ENCODE measurements at regions not wholly inside any gene's neighbourhood (a gene's known extent, or its start where the extent isn't known, plus 50 kb on each side); places are given as distances from the start of the nearest gene placed in this dataset.

- CTCF ChIA-PET, result interaction anchor here (0.7 kb wide), 1 partner anchor 8 kb away, joined by 3 read pairs; no protein-coding TSS in a partner anchor
- DNase-seq, result no peak
Measured at GRCh38 chr11:70871881-70872280, 380.5 kb downstream of the SHANK2 start.

GRCh38 chr11:70872299-70872698 lies 380.1 kb downstream of the SHANK2 start:
- H3K4me2 ChIP-seq, result no peak overlapping the region
- no peaks in the 10 kb centered on the region for H3K36me3 ChIP-seq (replicated peaks in 1 of 2; ENCODE audit: control insufficient read depth in 1 of 2, insufficient read depth in 2 of 2, low read length in 1 of 2)
- no peaks in the 10 kb centered on the region; a peak in 1 of 4 replicates for H3K4me1 ChIP-seq (ENCODE audit: control insufficient read depth in 1 of 2, insufficient read depth in 2 of 2, low read depth in 1 of 2, low read length in 1 of 2)
- H3K79me2 ChIP-seq (ENCODE audit: insufficient read depth), result no peaks in the 10 kb centered on the region
- WGBS (ENCODE audit: low lambda C conversion rate), result 37% methylated on average over 11 of the region's 11 CpGs
- H4K20me1 ChIP-seq (ENCODE audit: insufficient read depth), result no peaks in the 10 kb centered on the region
- no peak overlapping the region for H3K4me3 ChIP-seq (ENCODE audit: low read depth in 2 of 2, low read length in 1 of 2)
- no peaks in the 10 kb centered on the region for H3F3A ChIP-seq (replicated peaks; ENCODE audit: insufficient read depth)
- no peak for TF ChIP-seq YY1 (IDR thresholded peaks at IDR 0.05; ENCODE audit: low read depth)
- no peak for TF ChIP-seq REST (IDR thresholded peaks at IDR 0.05; ENCODE audit: low read depth, low read length)
- no peak for TF ChIP-seq CTCF (IDR thresholded peaks at IDR 0.05)
- no peak for TF ChIP-seq MAX (IDR thresholded peaks at IDR 0.05; ENCODE audit: low read depth)
- no peak for TF ChIP-seq TCF12 (IDR thresholded peaks at IDR 0.05)
- no peaks in the 10 kb centered on the region for H3K9me2 ChIP-seq
- H3K9ac ChIP-seq, result no peak overlapping the region
- H3K27ac ChIP-seq (ENCODE audit: low read depth in 2 of 2, low read length in 1 of 2), result no peak overlapping the region
- no peaks in the 10 kb centered on the region for H3K9me3 ChIP-seq
- CTCF ChIA-PET, result interaction anchor here (0.7 kb wide), 1 partner anchor 8 kb away, joined by 3 read pairs; no protein-coding TSS in a partner anchor
- no peak overlapping the region for H2AFZ ChIP-seq (ENCODE audit: low read depth)
- H3K27me3 ChIP-seq (ENCODE audit: insufficient read depth), result no peaks in the 10 kb centered on the region
- POLR2A ChIA-PET, result no interaction called here
- no peak for DNase-seq

More at GRCh38 chr11:70871881-70872280, 380.5 kb downstream of the SHANK2 start:
- POLR2A ChIA-PET, result no interaction called here
- H3K27ac ChIP-seq (ENCODE audit: low read depth in 2 of 2, low read length in 1 of 2), result no peak overlapping the region
- H3F3A ChIP-seq (replicated peaks; ENCODE audit: insufficient read depth), result no peaks in the 10 kb centered on the region
- no peaks in the 10 kb centered on the region for H4K20me1 ChIP-seq (ENCODE audit: insufficient read depth)
- no peaks in the 10 kb centered on the region for H3K36me3 ChIP-seq (replicated peaks in 1 of 2; ENCODE audit: control insufficient read depth in 1 of 2, insufficient read depth in 2 of 2, low read length in 1 of 2)
- H3K4me3 ChIP-seq (ENCODE audit: low read depth in 2 of 2, low read length in 1 of 2), result no peak overlapping the region
- H3K79me2 ChIP-seq (ENCODE audit: insufficient read depth), result no peaks in the 10 kb centered on the region
- H3K27me3 ChIP-seq (ENCODE audit: insufficient read depth), result no peaks in the 10 kb centered on the region
- no peak overlapping the region for H2AFZ ChIP-seq (ENCODE audit: low read depth)
- TF ChIP-seq MXI1 (IDR thresholded peaks at IDR 0.05; ENCODE audit: low read depth, low read length) (no peak), SIN3A (IDR thresholded peaks at IDR 0.05; ENCODE audit: borderline replicate concordance, low read depth, low read length) (no peak), NRF1 (IDR thresholded peaks at IDR 0.05; ENCODE audit: low read depth, low read length) (no peak), ZBTB33 (IDR thresholded peaks at IDR 0.05; ENCODE audit: borderline replicate concordance, low read depth) (no peak), CHD2 (IDR thresholded peaks at IDR 0.05; ENCODE audit: low read length, partially characterized antibody) (no peak), MAX (IDR thresholded peaks at IDR 0.05; ENCODE audit: low read depth) (no peak), JUND (IDR thresholded peaks at IDR 0.05) (no peak), POLR2AphosphoS5 (IDR thresholded peaks at IDR 0.05; ENCODE audit: low read depth, low read length) (no peak), RFX5 (IDR thresholded peaks at IDR 0.05; ENCODE audit: low read length) (no peak), GATA2 (CRISPR knock-in tag; IDR thresholded peaks at IDR 0.05) (no peak), FOSL2 (IDR thresholded peaks at IDR 0.05; ENCODE audit: borderline replicate concordance, low read depth) (no peak), TCF12 (IDR thresholded peaks at IDR 0.05) (no peak), TEAD4 (IDR thresholded peaks at IDR 0.05; ENCODE audit: borderline replicate concordance, insufficient read depth) (no peak), ELF1 (IDR thresholded peaks at IDR 0.05) (no peak), SMC3 (IDR thresholded peaks at IDR 0.05; ENCODE audit: low read depth, low read length) (no peak), YY1 (IDR thresholded peaks at IDR 0.05; ENCODE audit: low read depth) (no peak), RAD21 (IDR thresholded peaks at IDR 0.05; ENCODE audit: low read length) (no peak), RCOR1 (IDR thresholded peaks at IDR 0.05; ENCODE audit: low read length) (no peak)
- H3K9me2 ChIP-seq, result no peaks in the 10 kb centered on the region
- no peak overlapping the region for H3K4me2 ChIP-seq
- 65% methylated on average over 12 of the region's 12 CpGs for WGBS (ENCODE audit: low lambda C conversion rate)
- H3K9ac ChIP-seq, result no peak overlapping the region
- H3K9me3 ChIP-seq, result no peaks in the 10 kb centered on the region
- no peaks in the 10 kb centered on the region; a peak in 1 of 4 replicates for H3K4me1 ChIP-seq (ENCODE audit: control insufficient read depth in 1 of 2, insufficient read depth in 2 of 2, low read depth in 1 of 2, low read length in 1 of 2)

All from SK-N-SH (cell line).